H1 (cell line): ENCODE measurements at regions not wholly inside any gene's neighbourhood (a gene's known extent, or its start where the extent isn't known, plus 50 kb on each side); places are given as distances from the start of the nearest gene placed in this dataset.

Source experiments
- CTCF ChIA-PET: fragments of 300-600 bp; sonication (Branson Sonifier 250); formaldehyde crosslinking; loops from one replicate; lab custom pipeline; 2021; ENCODE audit not compliant: partially characterized antibody; lab: Charles Lee
- POLR2A ChIA-PET: fragments of 300-600 bp; sonication (Branson Sonifier 250); formaldehyde crosslinking; loops from one replicate; lab custom pipeline; 2021; ENCODE audit warnings: inconsistent platforms; ENCODE audit not compliant: partially characterized antibody; lab: Charles Lee
- DNase-seq, 2 experiments: peaks; one replicate each; pipeline versions ENCODE4 v3.0.0 to v3.0.0-alpha.2; 2010 to 2022; ENCODE audit warnings: low spot score in 2 of 2, low read depth in 1 of 2, mixed read lengths in 1 of 2
- FAIRE-seq: peaks from 2 replicates; lab custom pipeline; 2011; peaks lifted over from hg19 to GRCh38; lab: Jason Lieb, UNC
- H2AFZ ChIP-seq: 2 replicates; pipeline ENCODE4 v1.8.1; 2012; ENCODE audit warnings: low read length, inconsistent platforms
- H2AK5ac ChIP-seq: 2 replicates; pipeline ENCODE4 v1.6.1; 2013; ENCODE audit warnings: low read depth, low read length
- H2BK120ac ChIP-seq: replicated peaks from 2 replicates; pipeline ENCODE3; 2013; ENCODE audit warnings: low read depth, low read length, inconsistent platforms
- H2BK12ac ChIP-seq: 2 replicates; pipeline ENCODE4 v1.6.1; 2013; ENCODE audit warnings: low read depth, low read length
- H2BK15ac ChIP-seq: 2 replicates; pipeline ENCODE4 v1.6.1; 2013; ENCODE audit warnings: low read length
- H2BK20ac ChIP-seq: 2 replicates; pipeline ENCODE4 v1.6.1; 2013; ENCODE audit warnings: low read length
- H2BK5ac ChIP-seq: 2 replicates; pipeline ENCODE4 v1.6.1; 2013; ENCODE audit warnings: low read depth, low read length
- H3K14ac ChIP-seq: 2 replicates; pipeline ENCODE4 v1.6.1; 2013; ENCODE audit warnings: inconsistent platforms; ENCODE audit not compliant: insufficient read length
- H3K18ac ChIP-seq: 2 replicates; pipeline ENCODE4 v1.6.1; 2013; ENCODE audit warnings: low read length; ENCODE audit errors: extremely low read depth
- H3K23ac ChIP-seq: 2 replicates; pipeline ENCODE4 v1.6.1; 2013; ENCODE audit warnings: inconsistent platforms; ENCODE audit not compliant: insufficient read length
- H3K23me2 ChIP-seq: 2 replicates; pipeline ENCODE4 v1.6.1; 2013; ENCODE audit warnings: low read depth, low read length
- H3K27ac ChIP-seq: 2 replicates; pipeline ENCODE4 v1.6.1; 2011; ENCODE audit warnings: low read depth, low read length, inconsistent platforms
- H3K27me3 ChIP-seq, 4 experiments: replicated peaks in 1 of 4; 1 replicate in 1 of 4; 2 replicates in 3 of 4; pipeline versions ENCODE4 v1.6.1 to v1.8.1; 2011 to 2013; ENCODE audit warnings: low read length in 3 of 4, mild to moderate bottlenecking in 3 of 4, inconsistent platforms in 2 of 4, mixed read lengths in 2 of 4, moderate library complexity in 1 of 4; ENCODE audit not compliant: control insufficient read depth in 3 of 4, insufficient read depth in 3 of 4; ENCODE audit errors: extremely low read depth in 1 of 4
- H3K36me3 ChIP-seq, 4 experiments: 2 replicates each; pipeline versions ENCODE4 v1.6.1 to v1.8.1; 2011 to 2013; ENCODE audit warnings: mild to moderate bottlenecking in 4 of 4, low read length in 3 of 4, moderate library complexity in 2 of 4, control low read depth in 1 of 4, inconsistent platforms in 1 of 4; ENCODE audit not compliant: insufficient read depth in 4 of 4, control insufficient read depth in 2 of 4
- H3K4ac ChIP-seq: replicated peaks from 2 replicates; pipeline ENCODE3; 2013; ENCODE audit warnings: low read length, low read depth, mixed read lengths, inconsistent platforms; ENCODE audit not compliant: insufficient read length
- H3K4me1 ChIP-seq, 4 experiments: replicated peaks in 1 of 4; 1 replicate in 1 of 4; 2 replicates in 3 of 4; pipeline versions ENCODE4 v1.6.1 to v1.8.1; 2011 to 2013; ENCODE audit warnings: low read length in 3 of 4, inconsistent platforms in 2 of 4, mixed read lengths in 1 of 4; ENCODE audit not compliant: insufficient read depth in 4 of 4, control insufficient read depth in 3 of 4
- H3K4me2 ChIP-seq, 2 experiments: 2 replicates each; pipeline versions ENCODE4 v1.6.1 to v1.8.1; 2011 to 2013; ENCODE audit warnings: low read depth in 2 of 2, low read length in 2 of 2, control low read depth in 1 of 2, inconsistent platforms in 1 of 2, mild to moderate bottlenecking in 1 of 2; ENCODE audit not compliant: insufficient read depth in 1 of 2
- H3K4me3 ChIP-seq, 4 experiments: fragments of 200-600, 300-600 bp in 1 of 4; sonication (generic), shearing (Covaris generic), sonication (Bioruptor Twin) in 1 of 4; 2 replicates each; pipeline versions ENCODE4 v1.5.1 to v1.8.1; 2011 to 2016; ENCODE audit warnings: low read length in 4 of 4, low read depth in 3 of 4, control low read depth in 2 of 4, inconsistent platforms in 2 of 4, mild to moderate bottlenecking in 2 of 4, mixed read lengths in 1 of 4, moderate library complexity in 1 of 4; ENCODE audit not compliant: insufficient read depth in 2 of 4; ENCODE audit errors: extremely low read depth in 1 of 4
- H3K56ac ChIP-seq: replicated peaks from 2 replicates; pipeline ENCODE3; 2013; ENCODE audit warnings: low read depth, mild to moderate bottlenecking, mixed read lengths, low read length, inconsistent platforms; ENCODE audit not compliant: insufficient read length
- H3K79me1 ChIP-seq: 2 replicates; pipeline ENCODE4 v1.6.1; 2013; ENCODE audit warnings: low read depth, low read length, control low read depth
- H3K79me2 ChIP-seq, 2 experiments: 2 replicates each; pipeline versions ENCODE4 v1.6.1 to v1.8.1; 2012 to 2013; ENCODE audit warnings: low read length in 2 of 2, mild to moderate bottlenecking in 2 of 2, inconsistent platforms in 1 of 2; ENCODE audit not compliant: insufficient read depth in 2 of 2, control insufficient read depth in 1 of 2
- H3K9ac ChIP-seq, 4 experiments: replicated peaks in 1 of 4; 1 replicate in 1 of 4; 2 replicates in 3 of 4; pipeline versions ENCODE4 v1.6.1 to v1.8.1; 2011 to 2013; ENCODE audit warnings: low read depth in 3 of 4, low read length in 3 of 4, control low read depth in 2 of 4, mild to moderate bottlenecking in 2 of 4, moderate library complexity in 2 of 4, inconsistent platforms in 1 of 4; ENCODE audit errors: extremely low read depth in 1 of 4
- H3K9me3 ChIP-seq, 2 experiments: 2 replicates each; pipeline versions ENCODE4 v1.6.1 to v1.8.1; 2012 to 2013; ENCODE audit warnings: mild to moderate bottlenecking in 2 of 2, moderate library complexity in 2 of 2, control low read depth in 1 of 2, inconsistent platforms in 1 of 2, low read depth in 1 of 2, low read length in 1 of 2, mixed read lengths in 1 of 2; ENCODE audit not compliant: insufficient read depth in 2 of 2
- H4K20me1 ChIP-seq, 2 experiments: replicated peaks in 1 of 2; 2 replicates each; pipeline versions ENCODE3 to v1.8.1; 2011 to 2013; ENCODE audit warnings: inconsistent platforms in 2 of 2, low read length in 2 of 2, mild to moderate bottlenecking in 1 of 2; ENCODE audit not compliant: insufficient read depth in 2 of 2, control insufficient read depth in 1 of 2
- H4K5ac ChIP-seq: 2 replicates; pipeline ENCODE4 v1.6.1; 2013; ENCODE audit warnings: low read length, low read depth, mixed read lengths, inconsistent platforms; ENCODE audit not compliant: insufficient read length
- H4K8ac ChIP-seq: 2 replicates; pipeline ENCODE4 v1.8.0; 2013; ENCODE audit warnings: mild to moderate bottlenecking, moderate library complexity, low read length, inconsistent platforms; ENCODE audit not compliant: insufficient read depth; ENCODE audit errors: extremely low read depth
- H4K91ac ChIP-seq: replicated peaks from 2 replicates; pipeline ENCODE3; 2013; ENCODE audit warnings: low read length, mixed read lengths, inconsistent platforms; ENCODE audit not compliant: insufficient read length
- JUND ChIP-seq: IDR thresholded peaks from 2 replicates; pipeline ENCODE4 v1.6.1; 2011; ENCODE audit warnings: mild to moderate bottlenecking, improper control_type of control experiment, low read length
- SRF ChIP-seq: IDR thresholded peaks from 2 replicates; pipeline ENCODE4 v1.6.1; 2011; ENCODE audit warnings: mild to moderate bottlenecking, low read depth, low read length, moderate library complexity
- WGBS, 2 experiments: shearing (Covaris generic) in 1 of 2; methylation state at CpG; one replicate each; pipeline versions ENCODE4 v1.1.6 to v1.1.7; 2013 to 2015; ENCODE audit warnings: low lambda C conversion rate in 2 of 2, mixed read lengths in 2 of 2, inconsistent platforms in 1 of 2, low coverage in 1 of 2, missing lambda C conversion rate in 1 of 2; ENCODE audit not compliant: insufficient replicate concordance in 2 of 2, insufficient coverage in 1 of 2, insufficient read length in 1 of 2; ENCODE audit errors: extremely low coverage in 1 of 2, missing lambda C conversion rate in 1 of 2; 5-methylcytosine and 5-hydroxymethylcytosine counted together
- TF ChIP-seq, protein P1 (sequence below), 3 experiments: IDR thresholded peaks; 1 replicate in 2 of 3; 2 replicates in 1 of 3; pipeline versions ENCODE4 v1.5.1 to v1.6.1; 2011; ENCODE audit warnings: low read length in 3 of 3, mild to moderate bottlenecking in 3 of 3, inconsistent platforms in 2 of 3, low read depth in 1 of 3, moderate library complexity in 1 of 3; ENCODE audit not compliant: insufficient read depth in 1 of 3; ENCODE audit errors: control extremely low read depth in 1 of 3

DNA sequence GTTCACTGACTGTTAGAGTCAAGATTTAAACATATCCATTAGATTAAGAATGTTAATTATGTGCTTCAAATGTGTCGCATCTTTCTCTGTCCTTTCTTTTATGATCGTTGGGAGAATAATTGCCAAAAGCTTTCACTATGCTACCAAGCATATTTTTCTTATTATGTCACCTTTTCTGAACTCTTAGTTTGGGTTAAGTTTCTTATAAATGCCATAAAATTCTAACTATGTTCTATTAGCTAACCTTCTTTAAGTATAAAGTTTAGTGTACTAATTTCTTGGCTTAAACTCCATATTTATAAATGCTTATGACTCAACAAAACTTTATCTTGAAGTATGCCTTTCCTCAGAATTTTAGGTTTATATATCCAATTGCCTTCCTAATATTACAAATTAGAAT, 1759.4 kb downstream of the PCDH9 start:
- no peak overlapping the region for H2BK120ac ChIP-seq
- H4K20me1 ChIP-seq: no peaks in the 10 kb centered on the region
- no peak overlapping the region for H4K8ac ChIP-seq
- H3K79me1 ChIP-seq: no peaks in the 10 kb centered on the region
- TF ChIP-seq, protein P1, sequence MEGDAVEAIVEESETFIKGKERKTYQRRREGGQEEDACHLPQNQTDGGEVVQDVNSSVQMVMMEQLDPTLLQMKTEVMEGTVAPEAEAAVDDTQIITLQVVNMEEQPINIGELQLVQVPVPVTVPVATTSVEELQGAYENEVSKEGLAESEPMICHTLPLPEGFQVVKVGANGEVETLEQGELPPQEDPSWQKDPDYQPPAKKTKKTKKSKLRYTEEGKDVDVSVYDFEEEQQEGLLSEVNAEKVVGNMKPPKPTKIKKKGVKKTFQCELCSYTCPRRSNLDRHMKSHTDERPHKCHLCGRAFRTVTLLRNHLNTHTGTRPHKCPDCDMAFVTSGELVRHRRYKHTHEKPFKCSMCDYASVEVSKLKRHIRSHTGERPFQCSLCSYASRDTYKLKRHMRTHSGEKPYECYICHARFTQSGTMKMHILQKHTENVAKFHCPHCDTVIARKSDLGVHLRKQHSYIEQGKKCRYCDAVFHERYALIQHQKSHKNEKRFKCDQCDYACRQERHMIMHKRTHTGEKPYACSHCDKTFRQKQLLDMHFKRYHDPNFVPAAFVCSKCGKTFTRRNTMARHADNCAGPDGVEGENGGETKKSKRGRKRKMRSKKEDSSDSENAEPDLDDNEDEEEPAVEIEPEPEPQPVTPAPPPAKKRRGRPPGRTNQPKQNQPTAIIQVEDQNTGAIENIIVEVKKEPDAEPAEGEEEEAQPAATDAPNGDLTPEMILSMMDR (IDR thresholded peaks at IDR 0.05; ENCODE audit: control extremely low read depth in 1 of 3, insufficient read depth in 1 of 3, low read depth in 1 of 3, low read length in 3 of 3): no peak
- TF ChIP-seq JUND (no peak), SRF (no peak)
- CTCF ChIA-PET: no interaction called here
- H2BK15ac ChIP-seq: no peak overlapping the region
- no peak for DNase-seq
- 95% methylated on average over 2 of the region's 2 CpGs; no CpG with 5 or more reads in 1 of the 2 experiments for WGBS, 2 experiments
- POLR2A ChIA-PET: no interaction called here
- no peak overlapping the region for H3K4me2 ChIP-seq
- H2AFZ ChIP-seq: no peak overlapping the region
- no peaks in the 10 kb centered on the region for H3K4me1 ChIP-seq
- H3K14ac ChIP-seq: no peak overlapping the region
- no peaks in the 10 kb centered on the region for H3K36me3 ChIP-seq
- H3K23ac ChIP-seq: no peak overlapping the region
- no peak overlapping the region for H2BK5ac ChIP-seq
- no peaks in the 10 kb centered on the region for H3K23me2 ChIP-seq
- H2AK5ac ChIP-seq: no peak overlapping the region
- H3K79me2 ChIP-seq: no peaks in the 10 kb centered on the region
- no peak overlapping the region for H4K91ac ChIP-seq
- H3K18ac ChIP-seq: no peak overlapping the region
- H2BK20ac ChIP-seq: no peak overlapping the region
- H3K27ac ChIP-seq: no peak overlapping the region
- H3K27me3 ChIP-seq: no peaks in the 10 kb centered on the region
- no peak overlapping the region for H3K56ac ChIP-seq
- H3K4ac ChIP-seq: no peak overlapping the region
- no peaks in the 10 kb centered on the region; a peak in 1 of 4 replicates for H3K9me3 ChIP-seq
- H4K5ac ChIP-seq: no peak overlapping the region
- no peak overlapping the region for H2BK12ac ChIP-seq
- no peak overlapping the region for H3K9ac ChIP-seq
- no peak overlapping the region for H3K4me3 ChIP-seq
- no peak for FAIRE-seq
